K562 (cell line): ENCODE measurements at regions not wholly inside any gene's neighbourhood (a gene's known extent, or its start where the extent isn't known, plus 50 kb on each side); places are given as distances from the start of the nearest gene placed in this dataset.

Source experiments
- ATAC-seq: fragments of 200-7000 bp; cut with Tn5 transposase; 3 replicates; pipeline ENCODE4 v1.9.1; 2020; ENCODE audit warnings: moderate library complexity
- BruUV-seq: library from RNA; stranded (reverse); fragments of 400-500 nt; replicated peaks from 2 replicates; lab custom pipeline; 2021; lab: Mats Ljungman, UMichigan
- CTCF ChIA-PET: fragments of 300-600 bp; formaldehyde crosslinking; extraction: SDS; loops from one replicate; lab custom pipeline; 2021; ENCODE audit warnings: low intra/inter-chr PET ratio; lab: Yijun Ruan, JAX
- POLR2A ChIA-PET: fragments of 300-600, 350-650 bp; sonication (Branson Sonifier 250); formaldehyde crosslinking; extraction: SDS; loops from one replicate; lab custom pipeline; 2021; ENCODE audit warnings: antibody characterized with exemption, inconsistent platforms; lab: Yijun Ruan, JAX
- DNase-seq, 4 experiments: peaks; one replicate each; pipeline versions ENCODE4 v3.0.0 to v3.0.0-alpha.2; 2011 to 2018; ENCODE audit warnings: low spot score in 3 of 4, mixed read lengths in 3 of 4; ENCODE audit errors: extremely low read depth in 1 of 4
- FAIRE-seq: peaks from 2 replicates; lab custom pipeline; 2011; peaks lifted over from hg19 to GRCh38; lab: Jason Lieb, UNC
- H2AFZ ChIP-seq: 2 replicates; pipeline ENCODE4 v1.6.0; 2011; ENCODE audit warnings: low read depth, low read length, control low read depth, inconsistent platforms
- H3K27ac ChIP-seq: fragments of 200-600 bp; 3 replicates; pipeline ENCODE4 v1.8.0; 2011; ENCODE audit warnings: low read depth, mild to moderate bottlenecking, control low read depth, inconsistent platforms, low read length, moderate library complexity, mixed read lengths; ENCODE audit errors: extremely low read depth
- H3K27me3 ChIP-seq, 2 experiments: fragments of 300-600 bp in 1 of 2; 2 replicates in 1 of 2; 3 replicates in 1 of 2; pipeline versions ENCODE4 v1.6.0 to v1.8.0; 2011; ENCODE audit warnings: inconsistent platforms in 2 of 2, low read length in 2 of 2, mild to moderate bottlenecking in 1 of 2, mixed read lengths in 1 of 2, moderate library complexity in 1 of 2; ENCODE audit not compliant: control insufficient read depth in 2 of 2, insufficient read depth in 2 of 2
- H3K36me3 ChIP-seq: fragments of 300-600 bp; 3 replicates; pipeline ENCODE4 v1.8.0; 2011; ENCODE audit warnings: mild to moderate bottlenecking, low read length, inconsistent platforms; ENCODE audit not compliant: control insufficient read depth, insufficient read depth
- H3K4me1 ChIP-seq, 2 experiments: fragments of 200-600 bp in 1 of 2; replicated peaks in 1 of 2; 2 replicates in 1 of 2; 3 replicates in 1 of 2; pipeline versions ENCODE4 v1.5.1 to v1.8.0; 2011; ENCODE audit warnings: inconsistent platforms in 2 of 2, low read length in 2 of 2, mild to moderate bottlenecking in 1 of 2, mixed read lengths in 1 of 2, moderate library complexity in 1 of 2; ENCODE audit not compliant: control insufficient read depth in 2 of 2, insufficient read depth in 2 of 2
- H3K4me2 ChIP-seq: 2 replicates; pipeline ENCODE4 v1.6.1; 2011; ENCODE audit warnings: low read length, control low read depth, inconsistent platforms, mixed read lengths; ENCODE audit not compliant: insufficient read depth
- H3K4me3 ChIP-seq: fragments of 200-600 bp; sonication (generic), shearing (Covaris generic); 2 replicates; pipeline ENCODE4 v1.5.1; 2016; ENCODE audit warnings: control low read depth, inconsistent platforms
- H3K79me2 ChIP-seq: fragments of 200-600 bp; 3 replicates; pipeline ENCODE4 v1.8.0; 2011; ENCODE audit warnings: low read length, inconsistent platforms; ENCODE audit not compliant: control insufficient read depth, insufficient read depth
- H3K9ac ChIP-seq, 2 experiments: 2 replicates each; pipeline versions ENCODE4 v1.6.0 to v1.6.1; 2011; ENCODE audit warnings: low read depth in 2 of 2, low read length in 2 of 2, control low read depth in 1 of 2, inconsistent platforms in 1 of 2, mild to moderate bottlenecking in 1 of 2, mixed read lengths in 1 of 2; ENCODE audit not compliant: insufficient read depth in 1 of 2
- H3K9me1 ChIP-seq: one replicate; pipeline ENCODE4 v1.6.0; 2011; ENCODE audit warnings: inconsistent platforms, mild to moderate bottlenecking, low read length, moderate library complexity; ENCODE audit not compliant: control insufficient read depth, insufficient read depth
- H3K9me3 ChIP-seq: replicated peaks from 2 replicates; pipeline ENCODE4 v1.5.1; 2011; ENCODE audit warnings: low read depth, low read length, inconsistent platforms; ENCODE audit not compliant: control insufficient read depth, insufficient read depth
- H4K20me1 ChIP-seq: replicated peaks from 2 replicates; pipeline ENCODE4 v1.6.1; 2011; ENCODE audit warnings: low read length, inconsistent platforms, mixed read lengths; ENCODE audit not compliant: control insufficient read depth, insufficient read depth
- E2F8 ChIP-seq: fragments of 450-650 bp; IDR thresholded peaks from 2 replicates; pipeline ENCODE4 v1.7.1; 2018; ENCODE audit warnings: mild to moderate bottlenecking, low read depth; ENCODE audit not compliant: partially characterized antibody
- HDAC1 ChIP-seq, 2 experiments: fragments of 450-650 bp; IDR thresholded peaks; 2 replicates each; pipeline ENCODE4 v1.6.1; 2016 to 2017; ENCODE audit warnings: inconsistent platforms in 1 of 2, mild to moderate bottlenecking in 1 of 2, moderate library complexity in 1 of 2
- HLTF ChIP-seq: fragments of 450-650 bp; IDR thresholded peaks from 2 replicates; pipeline ENCODE4 v1.6.1; 2016
- KAT8 ChIP-seq: fragments of 450-650 bp; IDR thresholded peaks from 2 replicates; pipeline ENCODE4 v1.6.1; 2016; ENCODE audit warnings: low read depth, mild to moderate bottlenecking
- KLF6 ChIP-seq: fragments of 250-450 bp; sonication (Bioruptor Pico); IDR thresholded peaks from 2 replicates; pipeline ENCODE4 v1.4.0; 2020; ENCODE audit warnings: mild to moderate bottlenecking, moderate library complexity, borderline replicate concordance
- MEIS2 ChIP-seq: fragments of 450-650 bp; IDR thresholded peaks from 2 replicates; pipeline ENCODE4 v1.6.1; 2014; ENCODE audit warnings: mild to moderate bottlenecking; ENCODE audit not compliant: partially characterized antibody
- NFXL1 ChIP-seq: fragments of 450-650 bp; formaldehyde crosslinking; IDR thresholded peaks from 2 replicates; pipeline ENCODE4 v1.4.0; 2021; ENCODE audit warnings: mild to moderate bottlenecking
- PHB2 ChIP-seq: fragments of 450-650 bp; IDR thresholded peaks from 2 replicates; pipeline ENCODE4 v1.6.1; 2017; ENCODE audit warnings: low read depth
- SETDB1 ChIP-seq: IDR thresholded peaks from one replicate; pipeline ENCODE4 v1.6.1; 2012; ENCODE audit warnings: low read length, control low read depth, inconsistent platforms
- TAF15 ChIP-seq: fragments of 200-400 bp; formaldehyde crosslinking; IDR thresholded peaks from 2 replicates; pipeline ENCODE4 v1.6.1; 2017; ENCODE audit warnings: mild to moderate bottlenecking, low read depth, low read length, moderate library complexity
- TBL1XR1 ChIP-seq, 2 experiments: IDR thresholded peaks; 2 replicates each; pipeline ENCODE4 v1.6.1; 2012; ENCODE audit warnings: improper control_type of control experiment in 2 of 2, low read length in 2 of 2, mild to moderate bottlenecking in 1 of 2
- TCF15 ChIP-seq: fragments of 250-450 bp; sonication (Bioruptor Pico); IDR thresholded peaks from 2 replicates; pipeline ENCODE4 v1.8.0; 2022; ENCODE audit warnings: moderate library complexity, mild to moderate bottlenecking, inconsistent platforms
- ZC3H11A ChIP-seq: IDR thresholded peaks from 2 replicates; pipeline ENCODE4 v1.6.1; 2012; ENCODE audit warnings: low read depth, low read length, improper control_type of control experiment
- ZFPM2 ChIP-seq: fragments of 250-450 bp; sonication (Bioruptor Pico); IDR thresholded peaks from 2 replicates; pipeline ENCODE4 v1.5.1; 2022; ENCODE audit warnings: mild to moderate bottlenecking
- ZNF282 ChIP-seq: sonication (generic); formaldehyde crosslinking; IDR thresholded peaks from 2 replicates; pipeline ENCODE4 v1.8.1; 2023; ENCODE audit warnings: missing genetic modification reagents
- ZNF354B ChIP-seq: fragments of 250-450 bp; sonication (Bioruptor Pico); IDR thresholded peaks from 2 replicates; pipeline ENCODE4 v1.4.0; 2020
- ZNF384 ChIP-seq: IDR thresholded peaks from 2 replicates; pipeline ENCODE4 v1.6.1; 2012; ENCODE audit warnings: low read depth, low read length, improper control_type of control experiment
- ZNF778 ChIP-seq: fragments of 450-650 bp; formaldehyde crosslinking; IDR thresholded peaks from 2 replicates; pipeline ENCODE4 v1.4.0; 2020; ENCODE audit warnings: mild to moderate bottlenecking, moderate library complexity
- ZNF780A ChIP-seq: fragments of 250-450 bp; sonication (Bioruptor Pico); IDR thresholded peaks from 2 replicates; pipeline ENCODE4 v1.5.0; 2021; ENCODE audit warnings: mild to moderate bottlenecking
- WGBS: fragments of 100-300 bp; shearing (Covaris generic); methylation state at CpG from one replicate; pipeline ENCODE4 v1.1.6; 2016; ENCODE audit warnings: low coverage, mixed read lengths; ENCODE audit not compliant: insufficient coverage; ENCODE audit errors: missing lambda C conversion rate; 5-methylcytosine and 5-hydroxymethylcytosine counted together
- in situ Hi-C: fragments of 300-500 bp; cut with MboI; formaldehyde crosslinking; loops from 4 replicates; pipeline ENCODE4 v1.15.0; 2018; ENCODE audit warnings: inconsistent platforms, mixed read lengths
- intact Hi-C: fragments of 100-400 bp; cut with micrococcal nuclease; formaldehyde crosslinking; loops from 2 replicates; pipeline ENCODE4 v1.14.2; 2022
- TF ChIP-seq, protein P1 (sequence below): fragments of 450-650 bp; IDR thresholded peaks from 2 replicates; pipeline ENCODE4 v1.6.1; 2016; ENCODE audit warnings: low read depth, mild to moderate bottlenecking, moderate library complexity

- peaks cover 4 to 10% of the 10 kb centered on the region in 2 experiments; a peak in 3 of 5 replicates for H3K27me3 ChIP-seq
- in situ Hi-C loops = no loop called here
- no peaks in the 10 kb centered on the region for H3K9me3 ChIP-seq
- H3K4me2 ChIP-seq = no peak overlapping the region
- POLR2A ChIA-PET = interaction anchor here (0.7 to 0.8 kb wide), 2 partner anchors 8 to 201 kb away, joined by 3 to 4 read pairs; no protein-coding TSS in a partner anchor
- H3K36me3 ChIP-seq = no peaks in the 10 kb centered on the region
- no peaks in the 10 kb centered on the region for H3K9me1 ChIP-seq
- no TSS peak for BruUV-seq
- CTCF ChIA-PET = no interaction called here
- no peak for TF ChIP-seq HDAC1 (IDR thresholded peaks at IDR 0.05)
- TF ChIP-seq MEIS2 = no peak
- no peak for TF ChIP-seq ZNF384
- no peak for TF ChIP-seq ZC3H11A
- no peak for TF ChIP-seq ZNF282 (CRISPR knock-in tag)
- no peak for TF ChIP-seq ZNF354B
- TF ChIP-seq E2F8 = no peak
- no peak for TF ChIP-seq TCF15 (CRISPR knock-in tag)
- TF ChIP-seq SETDB1 = no peak
- no peak for TF ChIP-seq ZFPM2
- TF ChIP-seq KLF6 (CRISPR knock-in tag) = no peak
- no peak for TF ChIP-seq NFXL1 (CRISPR knock-in tag)
- TF ChIP-seq ZNF778 (CRISPR knock-in tag) = no peak
- TF ChIP-seq PHB2 = no peak
- TF ChIP-seq TBL1XR1 (IDR thresholded peaks at IDR 0.05; ENCODE audit: low read length in 2 of 2) = no peak
- no peak for TF ChIP-seq KAT8
- no peak for TF ChIP-seq HLTF
- no peak for TF ChIP-seq ZNF780A (CRISPR knock-in tag)
- TF ChIP-seq, protein P1, sequence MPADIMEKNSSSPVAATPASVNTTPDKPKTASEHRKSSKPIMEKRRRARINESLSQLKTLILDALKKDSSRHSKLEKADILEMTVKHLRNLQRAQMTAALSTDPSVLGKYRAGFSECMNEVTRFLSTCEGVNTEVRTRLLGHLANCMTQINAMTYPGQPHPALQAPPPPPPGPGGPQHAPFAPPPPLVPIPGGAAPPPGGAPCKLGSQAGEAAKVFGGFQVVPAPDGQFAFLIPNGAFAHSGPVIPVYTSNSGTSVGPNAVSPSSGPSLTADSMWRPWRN = no peak
- no peak for TF ChIP-seq TAF15
- H4K20me1 ChIP-seq = no peaks in the 10 kb centered on the region
- H3K79me2 ChIP-seq = no peaks in the 10 kb centered on the region
- no peak overlapping the region for H2AFZ ChIP-seq
- DNase-seq (no peak), ATAC-seq (no peak), FAIRE-seq (no peak)
- no peak overlapping the region for H3K27ac ChIP-seq
- WGBS = 0% methylated on average over 4 of the region's 4 CpGs
- intact Hi-C loops = no loop called here
- no peak overlapping the region for H3K4me3 ChIP-seq
- no peaks in the 10 kb centered on the region for H3K4me1 ChIP-seq
- no peak overlapping the region for H3K9ac ChIP-seq
Measured at GRCh38 chr19:29275266-29275665, 62.3 kb upstream of the UQCRFS1 start.
